MM.1S (cell line): ENCODE measurements at regions not wholly inside any gene's neighbourhood (a gene's known extent, or its start where the extent isn't known, plus 50 kb on each side); places are given as distances from the start of the nearest gene placed in this dataset.
"Not testable (repeated sequence)": the region's sequence is repeated elsewhere in the genome, so short reads cannot be mapped to it uniquely, and the experiment has no call there.

Experiments
- DNase-seq: peaks from one replicate; pipeline ENCODE4 v3.0.0-alpha.2; 2015
- H2AFZ ChIP-seq: fragments of 300-600 bp; sonication (generic); 2 replicates; pipeline ENCODE4 v1.6.0; 2016; ENCODE audit warnings: antibody characterized with exemption, low read length
- H3F3A ChIP-seq: fragments of 300-600 bp; sonication (generic); 2 replicates; pipeline ENCODE4 v1.6.1; 2016; ENCODE audit warnings: mild to moderate bottlenecking, antibody characterized with exemption, low read length, moderate library complexity, mixed read lengths; ENCODE audit not compliant: insufficient read depth
- H3K27ac ChIP-seq: fragments of 300-600 bp; sonication (generic); 2 replicates; pipeline ENCODE4 v1.5.1; 2016; ENCODE audit warnings: mild to moderate bottlenecking, low read length
- H3K27me3 ChIP-seq: fragments of 300-600 bp; sonication (generic); replicated peaks from 2 replicates; pipeline ENCODE4 v1.6.0; 2016; ENCODE audit warnings: low read length; ENCODE audit not compliant: insufficient read depth
- H3K36me3 ChIP-seq: fragments of 300-600 bp; sonication (generic); replicated peaks from 2 replicates; pipeline ENCODE4 v1.6.1; 2016; ENCODE audit warnings: mild to moderate bottlenecking, low read length, mixed read lengths; ENCODE audit not compliant: insufficient read depth
- H3K4me1 ChIP-seq: fragments of 300-600 bp; sonication (generic); 2 replicates; pipeline ENCODE4 v1.6.1; 2016; ENCODE audit warnings: low read length, mixed read lengths
- H3K4me2 ChIP-seq: fragments of 300-600 bp; sonication (generic); 2 replicates; pipeline ENCODE4 v1.6.0; 2016; ENCODE audit warnings: low read depth, low read length
- H3K4me3 ChIP-seq: fragments of 300-600 bp; sonication (generic); 2 replicates; pipeline ENCODE4 v1.5.1; 2016; ENCODE audit warnings: low read length, mixed read lengths
- H3K79me2 ChIP-seq: fragments of 300-600 bp; sonication (generic); 2 replicates; pipeline ENCODE4 v1.6.1; 2016; ENCODE audit warnings: mixed run types, low read length, mixed read lengths
- H3K9ac ChIP-seq: fragments of 300-600 bp; sonication (generic); 2 replicates; pipeline ENCODE4 v1.6.1; 2016; ENCODE audit warnings: low read length, mixed read lengths
- H3K9me2 ChIP-seq: fragments of 300-600 bp; sonication (generic); replicated peaks from 2 replicates; pipeline ENCODE4 v1.6.1; 2016; ENCODE audit warnings: mild to moderate bottlenecking, low read length, mixed read lengths; ENCODE audit not compliant: insufficient read depth
- H3K9me3 ChIP-seq: fragments of 300-600 bp; sonication (generic); replicated peaks from 2 replicates; pipeline ENCODE4 v1.6.1; 2016; ENCODE audit warnings: mild to moderate bottlenecking, low read length, mixed read lengths; ENCODE audit not compliant: insufficient read depth
- H4K20me1 ChIP-seq: fragments of 300-600 bp; sonication (generic); 2 replicates; pipeline ENCODE4 v1.6.1; 2016; ENCODE audit warnings: mild to moderate bottlenecking, low read length, moderate library complexity, mixed read lengths; ENCODE audit not compliant: insufficient read depth
- EZH2 ChIP-seq: fragments of 300-600 bp; sonication (generic); optimal IDR thresholded peaks from 2 replicates; pipeline ENCODE3; 2017; ENCODE audit warnings: low read depth, mild to moderate bottlenecking, antibody characterized with exemption, low read length, mixed read lengths
- EZH2phosphoT487 ChIP-seq: fragments of 300-600 bp; sonication (generic); IDR thresholded peaks from 2 replicates; pipeline ENCODE4 v1.6.1; 2018; ENCODE audit warnings: antibody characterized with exemption, low read length
- TF ChIP-seq, protein P1 (sequence below): fragments of 300-600 bp; sonication (generic); IDR thresholded peaks from 2 replicates; pipeline ENCODE4 v1.5.1; 2016; ENCODE audit warnings: antibody characterized with exemption, low read length, mixed read lengths

DNA sequence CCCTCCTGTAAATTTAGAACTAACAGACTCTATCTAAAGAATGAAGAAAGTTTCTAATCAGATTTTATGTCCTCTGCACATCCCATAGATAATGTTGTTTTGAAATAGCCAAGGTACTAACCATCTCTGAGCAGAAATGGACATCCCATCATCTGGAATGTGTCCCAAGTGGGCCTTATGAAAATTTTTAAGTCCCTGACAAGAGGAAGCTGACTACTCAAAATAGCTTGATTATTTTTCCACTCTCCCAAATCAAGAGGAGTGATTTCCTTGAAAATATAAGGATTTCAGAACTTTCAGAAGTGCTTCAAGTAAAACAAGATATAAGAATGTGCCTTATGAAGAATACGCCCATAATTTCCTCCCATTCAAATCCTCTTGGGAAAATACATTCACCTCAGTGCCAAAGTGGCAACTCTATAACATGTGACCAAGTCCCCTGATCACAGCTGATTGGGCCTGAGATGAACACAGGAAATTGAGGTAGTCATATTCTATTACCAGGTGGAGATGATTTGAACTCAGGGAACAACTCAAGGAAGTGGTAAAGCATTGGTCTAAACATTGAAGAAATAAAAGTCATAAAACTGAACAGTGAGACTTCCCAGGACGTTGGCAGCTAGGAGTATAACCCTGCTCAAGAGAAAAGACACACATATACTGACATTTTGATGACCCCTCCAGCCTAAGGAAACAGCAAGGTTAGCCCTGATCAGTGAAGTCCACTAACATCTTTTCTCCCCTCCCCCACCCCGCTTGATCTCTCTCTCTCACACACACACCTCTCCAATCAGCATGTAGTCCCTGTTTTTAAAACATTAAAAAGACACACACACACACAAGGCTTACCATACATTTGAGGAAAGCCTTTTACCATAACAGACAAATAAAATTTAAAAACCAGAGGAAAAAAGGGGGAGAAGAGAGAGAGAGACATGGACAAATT, 70.8 kb upstream of the TEAD1 start:
- no peaks in the 10 kb centered on the region for H3K36me3 ChIP-seq
- no peaks in the 10 kb centered on the region for H3K9me2 ChIP-seq
- no peaks in the 10 kb centered on the region for H3K9me3 ChIP-seq
- no peak overlapping the region for H3K27ac ChIP-seq
- no peaks in the 10 kb centered on the region for H3F3A ChIP-seq
- no peak overlapping the region for H3K4me2 ChIP-seq
- H4K20me1 ChIP-seq = no peaks in the 10 kb centered on the region
- no peaks in the 10 kb centered on the region for H3K4me1 ChIP-seq
- H3K79me2 ChIP-seq = no peaks in the 10 kb centered on the region
- TF ChIP-seq EZH2 (no peak), EZH2phosphoT487 (no peak)
- TF ChIP-seq, protein P1, sequence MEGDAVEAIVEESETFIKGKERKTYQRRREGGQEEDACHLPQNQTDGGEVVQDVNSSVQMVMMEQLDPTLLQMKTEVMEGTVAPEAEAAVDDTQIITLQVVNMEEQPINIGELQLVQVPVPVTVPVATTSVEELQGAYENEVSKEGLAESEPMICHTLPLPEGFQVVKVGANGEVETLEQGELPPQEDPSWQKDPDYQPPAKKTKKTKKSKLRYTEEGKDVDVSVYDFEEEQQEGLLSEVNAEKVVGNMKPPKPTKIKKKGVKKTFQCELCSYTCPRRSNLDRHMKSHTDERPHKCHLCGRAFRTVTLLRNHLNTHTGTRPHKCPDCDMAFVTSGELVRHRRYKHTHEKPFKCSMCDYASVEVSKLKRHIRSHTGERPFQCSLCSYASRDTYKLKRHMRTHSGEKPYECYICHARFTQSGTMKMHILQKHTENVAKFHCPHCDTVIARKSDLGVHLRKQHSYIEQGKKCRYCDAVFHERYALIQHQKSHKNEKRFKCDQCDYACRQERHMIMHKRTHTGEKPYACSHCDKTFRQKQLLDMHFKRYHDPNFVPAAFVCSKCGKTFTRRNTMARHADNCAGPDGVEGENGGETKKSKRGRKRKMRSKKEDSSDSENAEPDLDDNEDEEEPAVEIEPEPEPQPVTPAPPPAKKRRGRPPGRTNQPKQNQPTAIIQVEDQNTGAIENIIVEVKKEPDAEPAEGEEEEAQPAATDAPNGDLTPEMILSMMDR = no peak
- H2AFZ ChIP-seq = no peak overlapping the region
- no peak for DNase-seq
- H3K27me3 ChIP-seq = no peaks in the 10 kb centered on the region
- H3K9ac ChIP-seq = no peak overlapping the region
- H3K4me3 ChIP-seq = no peak overlapping the region

GRCh38 chr11:12604557-12605153, 69.6 kb upstream of the TEAD1 start:
- Histone ChIP-seq H2AFZ (no peak overlapping the region), H3K36me3 (no peaks in the 10 kb centered on the region), H4K20me1 (no peaks in the 10 kb centered on the region), H3K4me2 (no peak overlapping the region), H3K27me3 (no peaks in the 10 kb centered on the region), H3F3A (no peaks in the 10 kb centered on the region), H3K27ac (no peak overlapping the region), H3K79me2 (no peaks in the 10 kb centered on the region), H3K9ac (no peak overlapping the region), H3K4me3 (no peak overlapping the region), H3K9me2 (no peaks in the 10 kb centered on the region), H3K9me3 (no peaks in the 10 kb centered on the region), H3K4me1 (no peaks in the 10 kb centered on the region)
- DNase-seq = no peak
- TF ChIP-seq, protein P1 = no peak
- TF ChIP-seq EZH2 = no peak
- no peak for TF ChIP-seq EZH2phosphoT487

DNA sequence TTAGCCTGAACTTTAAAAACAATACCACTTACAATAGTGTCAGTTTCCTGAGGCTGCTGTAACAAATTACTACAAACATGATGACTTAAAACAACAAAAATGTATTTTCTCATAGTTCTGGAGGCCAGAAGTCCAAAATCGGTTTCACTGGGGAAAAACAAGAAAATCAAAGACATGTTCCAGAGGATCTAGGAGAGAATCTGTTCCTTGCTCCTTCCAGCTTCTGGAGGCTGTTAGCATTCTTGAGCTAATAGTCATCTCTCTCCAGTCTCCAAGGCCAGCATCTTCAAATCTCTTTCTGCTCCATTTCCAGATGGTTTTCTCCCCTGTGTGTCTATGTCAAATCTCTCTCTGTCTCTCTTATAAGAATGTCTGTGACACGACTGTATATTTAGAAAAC, 67.6 kb upstream of the TEAD1 start:
- no peaks in the 10 kb centered on the region for H3K36me3 ChIP-seq
- H3K9me3 ChIP-seq = no peaks in the 10 kb centered on the region
- H3K4me3 ChIP-seq = no peak overlapping the region
- no peaks in the 10 kb centered on the region for H3K9me2 ChIP-seq
- no peak overlapping the region for H3K9ac ChIP-seq
- H3K4me2 ChIP-seq = no peak overlapping the region
- H3F3A ChIP-seq = no peaks in the 10 kb centered on the region
- no peak overlapping the region for H2AFZ ChIP-seq
- H3K79me2 ChIP-seq = no peaks in the 10 kb centered on the region
- TF ChIP-seq, protein P1 = no peak
- H3K27me3 ChIP-seq = no peaks in the 10 kb centered on the region
- H3K27ac ChIP-seq = no peak overlapping the region
- H3K4me1 ChIP-seq = no peaks in the 10 kb centered on the region
- DNase-seq = no peak
- no peaks in the 10 kb centered on the region for H4K20me1 ChIP-seq

- H3K9me2 ChIP-seq, H3K27me3 ChIP-seq, H3K4me2 ChIP-seq, H3K9me3 ChIP-seq, H3K27ac ChIP-seq, H3K4me1 ChIP-seq, H3K4me3 ChIP-seq, H3F3A ChIP-seq, H3K79me2 ChIP-seq, H3K9ac ChIP-seq, H4K20me1 ChIP-seq, DNase-seq, H2AFZ ChIP-seq, H3K36me3 ChIP-seq: not testable (repeated sequence)
Measured at GRCh38 chr11:12608678-12609077, 65.5 kb upstream of the TEAD1 start.
